Nephron progenitor cell (in vitro differentiated cells): ENCODE measurements at regions not wholly inside any gene's neighbourhood (a gene's known extent, or its start where the extent isn't known, plus 50 kb on each side); places are given as distances from the start of the nearest gene placed in this dataset.

Source experiments
- DNase-seq: peaks from one replicate; pipeline ENCODE4 v3.0.0; 2021
- H3K27ac Mint-ChIP-seq: 2 replicates; pipeline ENCODE4 v1.8.0; 2021; ENCODE audit warnings: mild to moderate bottlenecking, moderate library complexity, mixed read lengths
- H3K27me3 Mint-ChIP-seq: 2 replicates; pipeline ENCODE4 v1.8.0; 2021; ENCODE audit warnings: mild to moderate bottlenecking, low read depth, mixed read lengths; ENCODE audit not compliant: poor library complexity
- H3K36me3 Mint-ChIP-seq: 2 replicates; pipeline ENCODE4 v1.8.0; 2021; ENCODE audit warnings: low read depth, mixed read lengths
- H3K4me1 Mint-ChIP-seq: 2 replicates; pipeline ENCODE4 v1.8.0; 2021; ENCODE audit warnings: mixed read lengths
- H3K4me3 Mint-ChIP-seq: 2 replicates; pipeline ENCODE4 v1.8.0; 2021; ENCODE audit warnings: mild to moderate bottlenecking, moderate library complexity, mixed read lengths
- H3K9me3 Mint-ChIP-seq: 2 replicates; pipeline ENCODE4 v1.8.0; 2021; ENCODE audit warnings: mild to moderate bottlenecking, moderate library complexity, mixed read lengths
- TF ChIP-seq, protein P1 (sequence below): fragments of 200-600 bp; sonication (generic); IDR thresholded peaks from 2 replicates; pipeline ENCODE4 v1.5.0; 2021; ENCODE audit warnings: antibody characterized with exemption

DNA sequence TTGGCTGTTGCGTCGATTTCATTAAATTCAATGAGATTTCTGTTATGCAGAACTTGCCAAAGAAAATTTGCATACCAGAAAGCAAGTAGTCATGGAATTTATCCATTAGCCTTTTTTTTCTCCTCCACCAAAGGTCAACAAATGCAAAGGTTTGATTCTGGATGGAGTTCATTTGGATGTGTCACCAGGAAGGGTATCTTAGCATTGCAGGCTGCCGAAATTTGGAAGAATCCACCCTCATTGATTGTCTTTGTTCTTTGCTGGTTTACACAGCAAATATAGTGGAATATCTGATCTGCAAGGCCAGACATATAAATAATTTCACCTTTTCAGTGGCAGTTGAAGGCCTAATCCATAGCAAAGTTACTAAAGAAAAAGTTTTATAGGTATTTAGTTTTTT is 229.4 kb upstream of the SLC35B3 start:
- peaks cover 4% of the 10 kb centered on the region for H3K9me3 Mint-ChIP-seq
- no peaks in the 10 kb centered on the region for H3K4me1 Mint-ChIP-seq
- H3K4me3 Mint-ChIP-seq = no peak overlapping the region
- no peaks in the 10 kb centered on the region for H3K27me3 Mint-ChIP-seq
- no peak overlapping the region for H3K27ac Mint-ChIP-seq
- no peak for DNase-seq
- no peaks in the 10 kb centered on the region for H3K36me3 Mint-ChIP-seq
- TF ChIP-seq, protein P1, sequence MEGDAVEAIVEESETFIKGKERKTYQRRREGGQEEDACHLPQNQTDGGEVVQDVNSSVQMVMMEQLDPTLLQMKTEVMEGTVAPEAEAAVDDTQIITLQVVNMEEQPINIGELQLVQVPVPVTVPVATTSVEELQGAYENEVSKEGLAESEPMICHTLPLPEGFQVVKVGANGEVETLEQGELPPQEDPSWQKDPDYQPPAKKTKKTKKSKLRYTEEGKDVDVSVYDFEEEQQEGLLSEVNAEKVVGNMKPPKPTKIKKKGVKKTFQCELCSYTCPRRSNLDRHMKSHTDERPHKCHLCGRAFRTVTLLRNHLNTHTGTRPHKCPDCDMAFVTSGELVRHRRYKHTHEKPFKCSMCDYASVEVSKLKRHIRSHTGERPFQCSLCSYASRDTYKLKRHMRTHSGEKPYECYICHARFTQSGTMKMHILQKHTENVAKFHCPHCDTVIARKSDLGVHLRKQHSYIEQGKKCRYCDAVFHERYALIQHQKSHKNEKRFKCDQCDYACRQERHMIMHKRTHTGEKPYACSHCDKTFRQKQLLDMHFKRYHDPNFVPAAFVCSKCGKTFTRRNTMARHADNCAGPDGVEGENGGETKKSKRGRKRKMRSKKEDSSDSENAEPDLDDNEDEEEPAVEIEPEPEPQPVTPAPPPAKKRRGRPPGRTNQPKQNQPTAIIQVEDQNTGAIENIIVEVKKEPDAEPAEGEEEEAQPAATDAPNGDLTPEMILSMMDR = no peak

DNA sequence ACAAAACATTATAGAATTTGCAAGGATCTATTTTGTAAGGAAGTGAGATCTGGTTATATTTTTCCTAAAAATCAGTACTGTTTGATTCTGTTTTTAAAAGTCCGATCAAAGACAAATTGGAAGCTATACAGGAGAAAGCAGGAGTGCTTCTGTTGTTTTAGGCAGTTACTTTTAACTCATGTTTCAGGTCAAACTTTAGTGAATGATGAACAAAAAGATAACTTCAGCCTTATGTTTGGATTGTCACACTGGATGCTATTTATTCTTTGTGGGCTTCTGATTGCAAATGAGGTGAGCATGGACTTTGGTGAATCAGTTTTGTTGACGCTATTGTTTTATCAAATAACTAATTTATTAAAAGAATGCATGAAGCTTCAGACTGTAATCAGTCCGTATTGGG is 228.7 kb upstream of the SLC35B3 start:
- no peaks in the 10 kb centered on the region for H3K27me3 Mint-ChIP-seq
- H3K36me3 Mint-ChIP-seq = no peaks in the 10 kb centered on the region
- peaks cover 4% of the 10 kb centered on the region for H3K9me3 Mint-ChIP-seq
- no peak overlapping the region for H3K4me3 Mint-ChIP-seq
- DNase-seq = no peak
- no peaks in the 10 kb centered on the region for H3K4me1 Mint-ChIP-seq
- no peak overlapping the region for H3K27ac Mint-ChIP-seq
- TF ChIP-seq, protein P1 = no peak

DNA sequence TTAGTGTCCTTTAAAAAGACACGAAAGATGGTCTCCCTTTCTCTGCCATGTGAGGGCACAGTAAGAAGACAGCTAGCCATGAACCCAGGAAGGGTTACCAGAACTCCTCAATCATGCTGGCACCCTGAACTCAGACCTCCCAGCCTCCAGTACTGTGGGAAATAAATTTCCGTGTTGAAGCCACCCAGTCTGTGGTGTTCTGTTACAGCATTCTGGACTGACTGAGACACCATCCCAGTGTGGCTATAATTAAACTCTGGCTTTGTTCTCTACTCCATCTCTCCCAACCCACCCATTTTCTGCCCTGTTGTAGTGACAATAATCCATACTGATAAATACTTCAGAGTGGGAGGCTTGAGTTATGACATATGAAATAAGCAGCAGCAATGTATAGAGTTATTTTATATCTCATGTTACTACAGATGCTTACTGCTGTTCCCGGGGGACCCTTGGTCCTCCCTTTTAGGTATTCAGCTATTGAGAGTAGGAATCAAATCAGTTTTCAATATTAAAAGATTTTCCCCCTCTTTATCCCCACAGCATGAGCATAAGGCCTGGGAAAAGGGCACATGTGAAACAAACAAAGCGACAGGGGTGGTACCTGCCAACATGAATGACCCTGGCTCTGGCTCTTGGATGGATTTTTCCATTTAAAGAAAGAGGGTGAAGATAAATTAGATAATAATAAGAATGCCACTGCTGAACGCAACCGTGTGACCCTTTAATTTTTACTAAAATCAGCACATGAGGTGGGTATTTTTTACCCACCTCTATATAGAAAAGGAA is 224.3 kb upstream of the SLC35B3 start:
- Mint-ChIP-seq H3K9me3 (no peaks in the 10 kb centered on the region), H3K36me3 (no peaks in the 10 kb centered on the region), H3K27ac (no peak overlapping the region), H3K27me3 (peaks cover 7% of the 10 kb centered on the region), H3K4me3 (no peak overlapping the region), H3K4me1 (peaks cover 11% of the 10 kb centered on the region)
- TF ChIP-seq, protein P1 = no peak
- DNase-seq = no peak

DNA sequence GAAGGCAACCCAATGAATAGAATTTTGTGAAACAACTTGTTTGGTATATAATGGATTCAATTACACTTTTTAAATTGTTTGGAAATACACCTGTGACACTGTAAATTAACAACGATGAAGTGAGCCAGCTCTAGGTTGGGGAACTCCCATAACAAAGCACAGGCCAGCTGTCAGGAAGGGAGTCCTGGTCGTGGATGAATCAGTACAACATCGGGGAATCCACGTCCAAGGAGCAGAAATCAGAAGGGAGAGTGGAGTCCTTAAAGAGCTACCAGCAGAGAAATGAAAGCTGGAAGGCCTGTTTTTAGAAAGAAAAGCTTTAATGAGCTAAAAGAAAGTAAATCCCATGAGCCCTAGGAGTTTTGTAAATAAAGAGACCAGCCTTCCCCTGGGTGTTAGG is 223.1 kb upstream of the SLC35B3 start:
- no peak for DNase-seq
- TF ChIP-seq, protein P1 = no peak
- Mint-ChIP-seq H3K4me1 (peaks cover 11% of the 10 kb centered on the region), H3K36me3 (no peaks in the 10 kb centered on the region), H3K27ac (peak overlapping the region; percentile 74), H3K4me3 (no peak overlapping the region), H3K9me3 (no peaks in the 10 kb centered on the region), H3K27me3 (peaks cover 7% of the 10 kb centered on the region)

DNA sequence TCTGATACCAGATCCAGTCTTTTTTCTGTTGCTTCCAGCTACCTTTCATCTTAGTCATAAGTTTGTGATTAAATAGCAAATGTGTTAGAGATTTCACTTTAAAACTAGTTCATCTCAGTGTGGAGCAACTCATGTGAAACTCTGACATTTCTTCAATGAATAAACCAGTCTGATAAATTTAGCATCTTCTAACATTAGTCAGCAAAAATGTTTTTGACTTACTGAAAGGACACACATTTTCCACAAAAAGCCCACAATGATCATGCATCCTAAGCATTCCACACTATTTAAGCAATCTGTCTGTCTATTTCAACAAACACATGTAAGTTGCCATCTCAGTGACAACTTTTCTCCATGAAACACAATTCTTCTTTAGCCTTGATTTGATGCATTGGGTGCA is 222.2 kb upstream of the SLC35B3 start:
- Mint-ChIP-seq H3K27ac (no peak overlapping the region), H3K9me3 (no peaks in the 10 kb centered on the region), H3K4me3 (no peak overlapping the region), H3K27me3 (peaks cover 7% of the 10 kb centered on the region), H3K36me3 (no peaks in the 10 kb centered on the region), H3K4me1 (peaks cover 11% of the 10 kb centered on the region)
- TF ChIP-seq, protein P1 = no peak
- DNase-seq = no peak
